Calu3 (cell line): ENCODE measurements at regions not wholly inside any gene's neighbourhood (a gene's known extent, or its start where the extent isn't known, plus 50 kb on each side); places are given as distances from the start of the nearest gene placed in this dataset.

Source experiments
- BruUV-seq: library from RNA; stranded (reverse); fragments of 400-500 nt; replicated peaks from 2 replicates; lab custom pipeline; 2021; lab: Mats Ljungman, UMichigan
- CTCF ChIA-PET: fragments of 300-600 bp; sonication (Branson Sonifier 250); formaldehyde crosslinking; loops from one replicate; lab custom pipeline; 2022; ENCODE audit warnings: antibody characterized with exemption; lab: Charles Lee
- DNase-seq: peaks from one replicate; pipeline ENCODE4 v3.0.0; 2022
- H3K27ac Mint-ChIP-seq: one replicate; pipeline ENCODE4 v1.8.0; 2022; ENCODE audit warnings: mixed read lengths; ENCODE audit not compliant: unreplicated experiment
- H3K27me3 Mint-ChIP-seq: one replicate; pipeline ENCODE4 v1.8.0; 2022; ENCODE audit warnings: mixed read lengths; ENCODE audit not compliant: unreplicated experiment
- H3K36me3 Mint-ChIP-seq: one replicate; pipeline ENCODE4 v1.8.0; 2022; ENCODE audit warnings: mild to moderate bottlenecking, moderate library complexity, mixed read lengths; ENCODE audit not compliant: insufficient read depth, unreplicated experiment
- H3K4me1 Mint-ChIP-seq: one replicate; pipeline ENCODE4 v1.8.0; 2022; ENCODE audit warnings: mild to moderate bottlenecking, low read depth, mixed read lengths; ENCODE audit not compliant: unreplicated experiment
- H3K4me3 Mint-ChIP-seq: one replicate; pipeline ENCODE4 v1.8.0; 2022; ENCODE audit warnings: mild to moderate bottlenecking, low read depth, moderate library complexity, mixed read lengths; ENCODE audit not compliant: unreplicated experiment
- H3K9me3 Mint-ChIP-seq: one replicate; pipeline ENCODE4 v1.8.0; 2022; ENCODE audit warnings: low read depth, mixed read lengths; ENCODE audit not compliant: unreplicated experiment
- intact Hi-C: fragments of 100-400 bp; cut with micrococcal nuclease; formaldehyde crosslinking; loops from one replicate; pipeline ENCODE4 v1.10.0; 2022; ENCODE audit not compliant: unreplicated experiment
- TF ChIP-seq, protein P1 (sequence below): fragments of 200-600 bp; IDR thresholded peaks from one replicate; pipeline ENCODE4 v1.8.0; 2022; ENCODE audit warnings: antibody characterized with exemption; ENCODE audit not compliant: unreplicated experiment

GRCh38 chr2:216911008-216911407 lies 51.1 kb upstream of the TNP1 start:
- TF ChIP-seq, protein P1, sequence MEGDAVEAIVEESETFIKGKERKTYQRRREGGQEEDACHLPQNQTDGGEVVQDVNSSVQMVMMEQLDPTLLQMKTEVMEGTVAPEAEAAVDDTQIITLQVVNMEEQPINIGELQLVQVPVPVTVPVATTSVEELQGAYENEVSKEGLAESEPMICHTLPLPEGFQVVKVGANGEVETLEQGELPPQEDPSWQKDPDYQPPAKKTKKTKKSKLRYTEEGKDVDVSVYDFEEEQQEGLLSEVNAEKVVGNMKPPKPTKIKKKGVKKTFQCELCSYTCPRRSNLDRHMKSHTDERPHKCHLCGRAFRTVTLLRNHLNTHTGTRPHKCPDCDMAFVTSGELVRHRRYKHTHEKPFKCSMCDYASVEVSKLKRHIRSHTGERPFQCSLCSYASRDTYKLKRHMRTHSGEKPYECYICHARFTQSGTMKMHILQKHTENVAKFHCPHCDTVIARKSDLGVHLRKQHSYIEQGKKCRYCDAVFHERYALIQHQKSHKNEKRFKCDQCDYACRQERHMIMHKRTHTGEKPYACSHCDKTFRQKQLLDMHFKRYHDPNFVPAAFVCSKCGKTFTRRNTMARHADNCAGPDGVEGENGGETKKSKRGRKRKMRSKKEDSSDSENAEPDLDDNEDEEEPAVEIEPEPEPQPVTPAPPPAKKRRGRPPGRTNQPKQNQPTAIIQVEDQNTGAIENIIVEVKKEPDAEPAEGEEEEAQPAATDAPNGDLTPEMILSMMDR, result no peak
- H3K27ac Mint-ChIP-seq, result no peak overlapping the region
- H3K36me3 Mint-ChIP-seq, result no peaks in the 10 kb centered on the region
- H3K9me3 Mint-ChIP-seq, result no peaks in the 10 kb centered on the region
- H3K27me3 Mint-ChIP-seq, result no peaks in the 10 kb centered on the region
- no TSS peak for BruUV-seq
- CTCF ChIA-PET, result no interaction called here
- intact Hi-C loops, result no loop called here
- DNase-seq, result no peak
- H3K4me3 Mint-ChIP-seq, result no peak overlapping the region
- no peaks in the 10 kb centered on the region for H3K4me1 Mint-ChIP-seq

DNA sequence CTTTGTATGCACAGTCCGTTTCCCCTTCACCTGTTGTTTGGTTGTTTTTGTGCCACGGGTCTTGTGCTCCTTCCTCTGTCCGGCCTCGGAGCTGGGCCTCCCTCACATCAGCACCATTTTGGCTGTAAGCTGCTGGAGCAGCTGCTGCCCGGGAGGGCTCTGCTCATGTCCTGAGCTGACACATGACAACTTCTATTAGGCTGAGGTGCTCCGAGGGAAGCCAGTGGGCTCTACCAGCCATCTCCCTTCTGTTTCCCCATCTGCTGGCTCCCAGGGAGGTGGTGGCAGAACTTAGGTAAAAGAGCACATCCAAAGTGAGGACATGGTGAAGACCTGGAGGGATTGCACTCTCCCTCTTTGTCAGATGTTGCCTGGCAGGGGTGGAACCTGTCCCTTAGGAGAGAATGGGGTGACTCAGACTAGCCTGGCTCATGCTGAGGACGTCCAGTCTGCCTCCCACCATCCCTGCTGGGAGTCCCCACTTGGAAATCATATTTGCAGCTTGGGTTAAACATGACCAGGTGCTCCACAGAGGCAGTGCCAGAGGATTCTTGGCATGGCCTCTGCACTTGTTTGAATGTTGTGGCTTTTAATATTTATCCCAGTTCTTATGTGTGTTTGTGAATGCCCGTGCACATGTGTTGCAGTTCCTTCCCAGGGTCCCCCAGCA lies 49.8 kb upstream of the TNP1 start:
- no peaks in the 10 kb centered on the region for H3K36me3 Mint-ChIP-seq
- BruUV-seq, result no TSS peak
- DNase-seq, result no peak
- H3K27me3 Mint-ChIP-seq, result no peaks in the 10 kb centered on the region
- H3K4me1 Mint-ChIP-seq, result no peaks in the 10 kb centered on the region
- H3K4me3 Mint-ChIP-seq, result no peak overlapping the region
- intact Hi-C loops, result no loop called here
- H3K9me3 Mint-ChIP-seq, result no peaks in the 10 kb centered on the region
- TF ChIP-seq, protein P1, result no peak
- CTCF ChIA-PET, result no interaction called here
- no peak overlapping the region for H3K27ac Mint-ChIP-seq
